BLaER1 (cell line): ENCODE measurements at regions not wholly inside any gene's neighbourhood (a gene's known extent, or its start where the extent isn't known, plus 50 kb on each side); places are given as distances from the start of the nearest gene placed in this dataset.

ENCODE experiments used
- H3K27ac ChIP-seq: shearing (Covaris generic); formaldehyde crosslinking; 2 replicates; pipeline ENCODE4 v1.8.1; 2022
- H3K27me3 ChIP-seq: shearing (Covaris generic); formaldehyde crosslinking; 2 replicates; pipeline ENCODE4 v1.8.1; 2022
- H3K36me3 ChIP-seq: shearing (Covaris generic); formaldehyde crosslinking; 2 replicates; pipeline ENCODE4 v1.8.1; 2022
- H3K4me1 ChIP-seq: shearing (Covaris generic); formaldehyde crosslinking; 2 replicates; pipeline ENCODE4 v1.8.1; 2022
- H3K4me2 ChIP-seq: shearing (Covaris generic); formaldehyde crosslinking; 2 replicates; pipeline ENCODE4 v1.8.1; 2022
- H3K4me3 ChIP-seq: shearing (Covaris generic); formaldehyde crosslinking; 2 replicates; pipeline ENCODE4 v1.8.1; 2022
- H3K9ac ChIP-seq: shearing (Covaris generic); formaldehyde crosslinking; 2 replicates; pipeline ENCODE4 v1.8.1; 2022
- H3K9me3 ChIP-seq: shearing (Covaris generic); formaldehyde crosslinking; 2 replicates; pipeline ENCODE4 v1.8.1; 2022
- H4K20me1 ChIP-seq: shearing (Covaris generic); formaldehyde crosslinking; 2 replicates; pipeline ENCODE4 v1.8.1; 2022
- Cebpa-rat ChIP-seq: shearing (Covaris generic); IDR thresholded peaks from 2 replicates; pipeline ENCODE4 v1.8.1; 2022

GRCh38 chr4:100130964-100131363, 59.3 kb downstream of the DDIT4L start:
- no peak overlapping the region for H3K9ac ChIP-seq
- no peaks in the 10 kb centered on the region for H4K20me1 ChIP-seq
- no peaks in the 10 kb centered on the region for H3K27me3 ChIP-seq
- peaks cover 10% of the 10 kb centered on the region; the same call in 1 of the 2 replicates for H3K9me3 ChIP-seq
- H3K4me1 ChIP-seq = no peaks in the 10 kb centered on the region
- H3K36me3 ChIP-seq = no peaks in the 10 kb centered on the region
- no peak overlapping the region for H3K4me2 ChIP-seq
- TF ChIP-seq Cebpa-rat = no peak
- H3K4me3 ChIP-seq = no peak overlapping the region
- H3K27ac ChIP-seq = no peak overlapping the region

GRCh38 chr4:100130491-100130890, 59.8 kb downstream of the DDIT4L start:
- H4K20me1 ChIP-seq = no peaks in the 10 kb centered on the region
- no peak overlapping the region for H3K9ac ChIP-seq
- H3K4me3 ChIP-seq = no peak overlapping the region
- no peak for TF ChIP-seq Cebpa-rat
- H3K36me3 ChIP-seq = no peaks in the 10 kb centered on the region
- no peaks in the 10 kb centered on the region for H3K4me1 ChIP-seq
- H3K9me3 ChIP-seq = peaks cover 15% of the 10 kb centered on the region
- no peak overlapping the region for H3K4me2 ChIP-seq
- H3K27me3 ChIP-seq = no peaks in the 10 kb centered on the region
- H3K27ac ChIP-seq = no peak overlapping the region

- no peaks in the 10 kb centered on the region for H3K27me3 ChIP-seq
- H3K36me3 ChIP-seq = no peaks in the 10 kb centered on the region
- no peak overlapping the region for H3K9ac ChIP-seq
- H3K4me3 ChIP-seq = no peak overlapping the region
- H3K4me1 ChIP-seq = no peaks in the 10 kb centered on the region
- no peak overlapping the region for H3K4me2 ChIP-seq
- H3K27ac ChIP-seq = no peak overlapping the region
- peaks cover 22% of the 10 kb centered on the region for H3K9me3 ChIP-seq
- no peak for TF ChIP-seq Cebpa-rat
- H4K20me1 ChIP-seq = no peaks in the 10 kb centered on the region
Measured at GRCh38 chr4:100129774-100130173, 60.5 kb downstream of the DDIT4L start.

- no peak overlapping the region for H3K4me3 ChIP-seq
- peaks cover 35% of the 10 kb centered on the region for H3K9me3 ChIP-seq
- H4K20me1 ChIP-seq = no peaks in the 10 kb centered on the region
- H3K9ac ChIP-seq = no peak overlapping the region
- H3K4me1 ChIP-seq = no peaks in the 10 kb centered on the region
- H3K27me3 ChIP-seq = no peaks in the 10 kb centered on the region
- H3K4me2 ChIP-seq = no peak overlapping the region
- H3K36me3 ChIP-seq = no peaks in the 10 kb centered on the region
- TF ChIP-seq Cebpa-rat = no peak
- no peak overlapping the region for H3K27ac ChIP-seq
Measured at GRCh38 chr4:100128338-100128737, 61.9 kb downstream of the DDIT4L start.

GRCh38 chr4:100124715-100125114, 65.6 kb downstream of the DDIT4L start:
- H3K4me1 ChIP-seq = no peaks in the 10 kb centered on the region
- no peaks in the 10 kb centered on the region for H3K36me3 ChIP-seq
- TF ChIP-seq Cebpa-rat = no peak
- H3K27me3 ChIP-seq = no peaks in the 10 kb centered on the region
- no peak overlapping the region for H3K9ac ChIP-seq
- H3K4me2 ChIP-seq = no peak overlapping the region
- H3K27ac ChIP-seq = no peak overlapping the region
- H3K4me3 ChIP-seq = no peak overlapping the region
- H4K20me1 ChIP-seq = no peaks in the 10 kb centered on the region
- H3K9me3 ChIP-seq = peaks cover 41% of the 10 kb centered on the region

- Histone ChIP-seq H3K4me3 (no peak overlapping the region), H3K27me3 (no peaks in the 10 kb centered on the region), H3K9ac (no peak overlapping the region), H3K4me1 (no peaks in the 10 kb centered on the region), H3K36me3 (no peaks in the 10 kb centered on the region), H4K20me1 (no peaks in the 10 kb centered on the region), H3K27ac (no peak overlapping the region), H3K4me2 (no peak overlapping the region), H3K9me3 (0 out of 2 replicates have a peak, but pooled peaks cover 6% of the 10 kb centered on the region)
- TF ChIP-seq Cebpa-rat = no peak
Measured at GRCh38 chr4:100118181-100118580, 72.1 kb downstream of the DDIT4L start.

GRCh38 chr4:100117750-100118149, 72.5 kb downstream of the DDIT4L start:
- no peaks in the 10 kb centered on the region for H4K20me1 ChIP-seq
- H3K36me3 ChIP-seq = no peaks in the 10 kb centered on the region
- H3K27ac ChIP-seq = no peak overlapping the region
- no peak overlapping the region for H3K9ac ChIP-seq
- H3K4me1 ChIP-seq = no peaks in the 10 kb centered on the region
- TF ChIP-seq Cebpa-rat = no peak
- no peaks in the 10 kb centered on the region for H3K27me3 ChIP-seq
- 0 out of 2 replicates have a peak, but pooled peaks cover 6% of the 10 kb centered on the region for H3K9me3 ChIP-seq
- H3K4me3 ChIP-seq = no peak overlapping the region
- H3K4me2 ChIP-seq = no peak overlapping the region

- no peaks in the 10 kb centered on the region for H3K27me3 ChIP-seq
- peaks cover 10% of the 10 kb centered on the region for H3K4me1 ChIP-seq
- no peak overlapping the region for H3K4me2 ChIP-seq
- TF ChIP-seq Cebpa-rat = no peak
- no peaks in the 10 kb centered on the region for H4K20me1 ChIP-seq
- 0 out of 2 replicates have a peak, but pooled peaks cover 3% of the 10 kb centered on the region for H3K9me3 ChIP-seq
- no peaks in the 10 kb centered on the region for H3K36me3 ChIP-seq
- H3K4me3 ChIP-seq = no peak overlapping the region
- no peak overlapping the region for H3K9ac ChIP-seq
- no peak overlapping the region for H3K27ac ChIP-seq
Measured at GRCh38 chr4:100114909-100115308, 75.4 kb downstream of the DDIT4L start.

GRCh38 chr4:100113732-100114131, 76.5 kb downstream of the DDIT4L start:
- no peaks in the 10 kb centered on the region for H3K36me3 ChIP-seq
- no peak overlapping the region for H3K27ac ChIP-seq
- H3K4me2 ChIP-seq = no peak overlapping the region
- no peaks in the 10 kb centered on the region for H3K9me3 ChIP-seq
- H3K27me3 ChIP-seq = no peaks in the 10 kb centered on the region
- H3K4me3 ChIP-seq = no peak overlapping the region
- H3K4me1 ChIP-seq = peaks cover 22% of the 10 kb centered on the region
- no peak for TF ChIP-seq Cebpa-rat
- no peaks in the 10 kb centered on the region for H4K20me1 ChIP-seq
- H3K9ac ChIP-seq = no peak overlapping the region

- Histone ChIP-seq H3K27ac (no peak overlapping the region), H3K4me2 (no peak overlapping the region), H3K4me1 (peaks cover 28% of the 10 kb centered on the region), H3K9ac (no peak overlapping the region), H3K36me3 (no peaks in the 10 kb centered on the region), H3K9me3 (no peaks in the 10 kb centered on the region), H4K20me1 (no peaks in the 10 kb centered on the region), H3K27me3 (no peaks in the 10 kb centered on the region), H3K4me3 (no peak overlapping the region)
- no peak for TF ChIP-seq Cebpa-rat
Measured at GRCh38 chr4:100113096-100113495, 77.2 kb downstream of the DDIT4L start.

GRCh38 chr4:100109921-100110320, 80.3 kb downstream of the DDIT4L start:
- peak overlapping the region; percentile 42; the same call in 1 of the 2 replicates for H3K4me2 ChIP-seq
- H3K4me3 ChIP-seq = no peak overlapping the region
- no peaks in the 10 kb centered on the region for H4K20me1 ChIP-seq
- H3K36me3 ChIP-seq = no peaks in the 10 kb centered on the region
- H3K9ac ChIP-seq = no peak overlapping the region
- no peak for TF ChIP-seq Cebpa-rat
- H3K27me3 ChIP-seq = no peaks in the 10 kb centered on the region
- no peak overlapping the region for H3K27ac ChIP-seq
- H3K4me1 ChIP-seq = peaks cover 60% of the 10 kb centered on the region
- no peaks in the 10 kb centered on the region for H3K9me3 ChIP-seq
